Prostate gland (tissue), 2 donors: ENCODE measurements at regions not wholly inside any gene's neighbourhood (a gene's known extent, or its start where the extent isn't known, plus 50 kb on each side); places are given as distances from the start of the nearest gene placed in this dataset.

Source experiments
- POLR2A ChIP-seq: fragments of 450-650 bp; IDR thresholded peaks from one replicate; pipeline ENCODE4 v1.6.1; 2016; ENCODE audit warnings: antibody characterized with exemption, mild to moderate bottlenecking
- TF ChIP-seq, protein P1 (sequence below), 4 experiments: fragments of 200-600 bp in 2 of 4; fragments of 450-650 bp in 2 of 4; sonication (generic) in 2 of 4; IDR thresholded peaks; 1 replicate in 3 of 4; 2 replicates in 1 of 4; pipeline ENCODE4 v1.5.1; 2016 to 2019; ENCODE audit warnings: antibody characterized with exemption in 4 of 4, mild to moderate bottlenecking in 2 of 4, moderate library complexity in 2 of 4

DNA sequence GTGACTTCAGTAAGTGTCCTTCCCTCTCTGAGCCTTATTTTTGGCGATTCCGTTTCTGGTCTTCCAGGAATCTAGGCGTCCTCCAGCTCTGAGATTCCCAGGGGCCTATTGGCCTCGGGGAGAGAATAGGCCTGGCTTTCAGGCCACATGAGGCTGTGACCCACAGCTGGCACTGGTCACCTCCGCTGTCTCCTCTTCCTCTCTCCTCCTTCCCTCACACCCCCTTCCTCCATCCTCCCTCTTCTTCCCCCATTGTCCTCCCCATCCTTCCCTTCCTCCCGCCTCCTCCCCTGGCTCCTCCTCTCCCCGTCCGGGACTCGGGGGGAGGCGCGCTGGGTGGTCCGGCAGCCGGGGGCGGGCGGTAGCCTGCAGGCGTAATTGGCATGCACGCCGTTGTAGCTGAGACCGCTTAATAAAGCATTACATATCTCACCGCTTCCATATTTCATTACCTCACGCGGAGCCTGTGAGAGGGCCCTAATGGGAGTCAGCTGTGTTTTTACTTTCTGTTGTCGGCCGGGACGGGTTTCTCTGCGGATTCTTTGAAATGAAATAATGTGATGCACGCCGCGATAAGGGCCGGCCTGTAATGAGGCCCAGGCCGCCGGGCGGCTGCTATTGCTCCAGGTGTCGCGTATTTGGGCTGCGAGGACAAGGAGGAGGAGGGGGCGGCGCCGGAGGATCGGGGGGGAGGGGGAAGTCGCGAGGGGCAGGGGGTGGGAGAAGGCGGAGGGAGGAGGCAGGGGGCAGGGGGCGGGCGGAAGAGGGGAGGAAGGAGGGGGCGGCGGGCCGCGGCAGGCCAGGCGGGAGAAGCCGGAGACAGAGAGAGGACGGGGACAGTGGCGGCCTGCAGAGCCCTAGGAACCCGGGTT, 95.3 kb downstream of the FOXD2 start:
- no peak for TF ChIP-seq POLR2A
- TF ChIP-seq, protein P1, sequence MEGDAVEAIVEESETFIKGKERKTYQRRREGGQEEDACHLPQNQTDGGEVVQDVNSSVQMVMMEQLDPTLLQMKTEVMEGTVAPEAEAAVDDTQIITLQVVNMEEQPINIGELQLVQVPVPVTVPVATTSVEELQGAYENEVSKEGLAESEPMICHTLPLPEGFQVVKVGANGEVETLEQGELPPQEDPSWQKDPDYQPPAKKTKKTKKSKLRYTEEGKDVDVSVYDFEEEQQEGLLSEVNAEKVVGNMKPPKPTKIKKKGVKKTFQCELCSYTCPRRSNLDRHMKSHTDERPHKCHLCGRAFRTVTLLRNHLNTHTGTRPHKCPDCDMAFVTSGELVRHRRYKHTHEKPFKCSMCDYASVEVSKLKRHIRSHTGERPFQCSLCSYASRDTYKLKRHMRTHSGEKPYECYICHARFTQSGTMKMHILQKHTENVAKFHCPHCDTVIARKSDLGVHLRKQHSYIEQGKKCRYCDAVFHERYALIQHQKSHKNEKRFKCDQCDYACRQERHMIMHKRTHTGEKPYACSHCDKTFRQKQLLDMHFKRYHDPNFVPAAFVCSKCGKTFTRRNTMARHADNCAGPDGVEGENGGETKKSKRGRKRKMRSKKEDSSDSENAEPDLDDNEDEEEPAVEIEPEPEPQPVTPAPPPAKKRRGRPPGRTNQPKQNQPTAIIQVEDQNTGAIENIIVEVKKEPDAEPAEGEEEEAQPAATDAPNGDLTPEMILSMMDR (IDR thresholded peaks at IDR 0.05), result no peak
